Type B pancreatic cell (in vitro differentiated cells): ENCODE measurements at regions not wholly inside any gene's neighbourhood (a gene's known extent, or its start where the extent isn't known, plus 50 kb on each side); places are given as distances from the start of the nearest gene placed in this dataset.

Source experiments
- DNase-seq: peaks from one replicate; pipeline ENCODE4 v3.0.0; 2021; ENCODE audit warnings: mixed read lengths; ENCODE audit not compliant: unreplicated experiment; ENCODE audit errors: extremely low spot score
- H3K27ac Mint-ChIP-seq: 2 replicates; pipeline ENCODE4 v1.8.0; 2021; ENCODE audit warnings: mild to moderate bottlenecking, mixed read lengths
- H3K27me3 Mint-ChIP-seq: 2 replicates; pipeline ENCODE4 v1.8.0; 2021; ENCODE audit warnings: mixed read lengths
- H3K36me3 Mint-ChIP-seq: 2 replicates; pipeline ENCODE4 v1.8.0; 2021; ENCODE audit warnings: mixed read lengths
- H3K4me1 Mint-ChIP-seq: one replicate; pipeline ENCODE4 v1.8.0; 2021; ENCODE audit warnings: mixed read lengths; ENCODE audit not compliant: unreplicated experiment
- H3K4me3 Mint-ChIP-seq: 2 replicates; pipeline ENCODE4 v1.8.0; 2021; ENCODE audit warnings: mild to moderate bottlenecking, mixed read lengths
- H3K9me3 Mint-ChIP-seq: 2 replicates; pipeline ENCODE4 v1.8.0; 2021; ENCODE audit warnings: mixed read lengths
- TF ChIP-seq, protein P1 (sequence below): fragments of 200-600 bp; sonication (generic); conservative IDR thresholded peaks from 2 replicates; pipeline ENCODE4 v1.5.0; 2021; ENCODE audit warnings: antibody characterized with exemption, mild to moderate bottlenecking

DNA sequence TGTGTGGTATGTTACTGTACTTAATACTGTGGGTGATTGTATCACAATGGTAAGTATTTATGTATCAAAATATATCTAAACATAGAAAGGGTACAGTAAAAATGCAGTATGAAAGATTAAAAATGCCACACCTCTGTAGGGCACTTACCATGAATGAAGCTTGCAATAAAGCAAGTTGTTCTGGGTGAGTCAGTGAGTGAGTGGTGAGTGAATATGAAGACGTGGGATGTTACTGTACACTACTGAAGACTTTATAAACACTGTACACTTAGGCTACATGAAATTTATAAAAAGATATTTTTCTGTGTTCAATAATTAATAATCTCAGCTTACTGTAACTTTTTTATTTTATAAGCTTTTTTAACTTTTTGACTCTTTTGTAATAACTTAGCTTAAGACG is 1162.4 kb upstream of the NRXN1 start:
- no peak for DNase-seq
- TF ChIP-seq, protein P1, sequence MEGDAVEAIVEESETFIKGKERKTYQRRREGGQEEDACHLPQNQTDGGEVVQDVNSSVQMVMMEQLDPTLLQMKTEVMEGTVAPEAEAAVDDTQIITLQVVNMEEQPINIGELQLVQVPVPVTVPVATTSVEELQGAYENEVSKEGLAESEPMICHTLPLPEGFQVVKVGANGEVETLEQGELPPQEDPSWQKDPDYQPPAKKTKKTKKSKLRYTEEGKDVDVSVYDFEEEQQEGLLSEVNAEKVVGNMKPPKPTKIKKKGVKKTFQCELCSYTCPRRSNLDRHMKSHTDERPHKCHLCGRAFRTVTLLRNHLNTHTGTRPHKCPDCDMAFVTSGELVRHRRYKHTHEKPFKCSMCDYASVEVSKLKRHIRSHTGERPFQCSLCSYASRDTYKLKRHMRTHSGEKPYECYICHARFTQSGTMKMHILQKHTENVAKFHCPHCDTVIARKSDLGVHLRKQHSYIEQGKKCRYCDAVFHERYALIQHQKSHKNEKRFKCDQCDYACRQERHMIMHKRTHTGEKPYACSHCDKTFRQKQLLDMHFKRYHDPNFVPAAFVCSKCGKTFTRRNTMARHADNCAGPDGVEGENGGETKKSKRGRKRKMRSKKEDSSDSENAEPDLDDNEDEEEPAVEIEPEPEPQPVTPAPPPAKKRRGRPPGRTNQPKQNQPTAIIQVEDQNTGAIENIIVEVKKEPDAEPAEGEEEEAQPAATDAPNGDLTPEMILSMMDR = no peak
- H3K27me3 Mint-ChIP-seq = no peaks in the 10 kb centered on the region

DNA sequence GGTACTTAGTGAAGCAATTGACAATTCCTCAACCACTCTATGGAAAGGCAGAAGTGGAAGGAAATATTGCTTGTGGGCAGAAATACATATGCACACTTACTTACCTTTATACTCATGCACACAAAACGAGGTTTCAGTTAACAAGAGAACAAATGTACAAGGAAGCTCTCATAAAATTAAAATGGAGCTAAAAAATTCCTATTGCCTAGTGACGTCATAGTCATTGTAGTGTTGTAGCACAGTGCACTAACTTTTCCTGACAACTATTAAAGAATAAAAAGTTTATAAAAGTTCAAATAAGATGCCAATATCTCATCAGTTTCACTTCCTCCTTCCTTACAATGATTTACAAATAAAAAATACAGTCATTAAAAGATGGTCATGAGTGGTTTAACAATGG is 1161.9 kb upstream of the NRXN1 start:
- Mint-ChIP-seq H3K4me1 (no peaks in the 10 kb centered on the region), H3K27ac (no peak overlapping the region), H3K36me3 (no peaks in the 10 kb centered on the region), H3K9me3 (no peaks in the 10 kb centered on the region), H3K27me3 (no peaks in the 10 kb centered on the region), H3K4me3 (no peak overlapping the region)
- TF ChIP-seq, protein P1 = no peak
- DNase-seq = no peak

More for the DNA sequence above, 1162.4 kb upstream of the NRXN1 start:
- no peak overlapping the region for H3K4me3 Mint-ChIP-seq
- no peaks in the 10 kb centered on the region for H3K9me3 Mint-ChIP-seq
- H3K27ac Mint-ChIP-seq = no peak overlapping the region
- no peaks in the 10 kb centered on the region for H3K4me1 Mint-ChIP-seq
- H3K36me3 Mint-ChIP-seq = no peaks in the 10 kb centered on the region

DNA sequence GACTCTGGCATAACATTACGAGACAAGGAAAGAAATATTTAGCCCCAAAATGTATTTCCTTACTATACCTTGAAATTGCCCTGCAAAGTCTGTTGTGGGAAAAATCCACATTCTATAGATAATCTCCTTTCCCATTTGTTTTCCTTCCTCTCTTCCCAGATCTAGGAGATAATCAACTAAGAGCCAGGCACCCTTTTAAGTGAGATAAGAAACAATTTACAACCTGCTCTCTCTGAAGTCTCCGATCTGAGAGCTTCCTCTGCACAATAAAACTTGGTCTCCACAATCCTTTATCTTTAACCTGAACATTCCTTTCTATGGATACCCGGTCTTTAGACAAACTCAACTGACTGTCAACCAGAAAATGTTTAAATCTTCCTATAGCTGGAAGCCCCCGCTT is 1160.7 kb upstream of the NRXN1 start:
- TF ChIP-seq, protein P1 = no peak
- no peak for DNase-seq
- Mint-ChIP-seq H3K9me3 (no peaks in the 10 kb centered on the region), H3K4me1 (no peaks in the 10 kb centered on the region), H3K36me3 (no peaks in the 10 kb centered on the region), H3K27ac (no peak overlapping the region), H3K27me3 (no peaks in the 10 kb centered on the region), H3K4me3 (no peak overlapping the region)

DNA sequence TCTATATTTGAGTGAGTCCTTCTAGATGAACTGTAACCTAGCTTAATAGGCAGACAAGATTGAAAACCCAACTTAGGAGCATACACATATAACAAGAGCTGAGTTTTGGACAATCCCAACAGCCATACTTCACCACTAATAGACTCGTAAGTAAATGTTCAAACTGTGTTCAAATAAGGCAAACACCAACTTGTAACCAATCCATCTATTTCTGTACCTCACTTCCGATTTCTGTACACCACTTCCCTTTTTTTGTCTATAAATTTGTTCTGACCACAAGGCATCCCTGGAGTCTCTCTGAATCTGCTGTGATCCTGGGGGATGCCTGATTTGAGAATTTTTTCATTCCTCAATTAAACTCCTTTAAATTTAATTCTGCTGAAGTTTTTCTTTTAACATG is 1149.1 kb upstream of the NRXN1 start:
- Mint-ChIP-seq H3K27ac (no peak overlapping the region), H3K4me3 (no peak overlapping the region), H3K9me3 (no peaks in the 10 kb centered on the region), H3K36me3 (no peaks in the 10 kb centered on the region), H3K27me3 (no peaks in the 10 kb centered on the region), H3K4me1 (no peaks in the 10 kb centered on the region)
- TF ChIP-seq, protein P1 = no peak
- no peak for DNase-seq

DNA sequence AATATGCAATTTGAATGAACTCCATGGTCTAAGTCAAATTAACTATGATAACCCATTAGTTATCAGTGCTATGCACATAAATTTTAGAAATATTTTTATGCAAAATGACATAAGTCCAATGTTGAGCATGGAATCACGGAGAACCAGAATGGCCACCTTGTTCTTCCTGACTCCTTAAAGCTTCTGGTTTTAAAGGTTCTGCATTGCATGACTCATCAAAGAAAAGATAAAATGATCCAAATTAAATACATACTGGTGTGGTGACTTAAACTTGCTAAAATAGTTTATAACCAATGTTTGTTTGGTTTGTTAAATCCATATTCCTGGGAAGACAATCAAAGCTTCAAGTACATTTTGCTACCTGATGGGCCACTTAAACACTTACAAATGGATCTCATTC is 1146.9 kb upstream of the NRXN1 start:
- no peaks in the 10 kb centered on the region for H3K27me3 Mint-ChIP-seq
- H3K27ac Mint-ChIP-seq = no peak overlapping the region
- H3K4me3 Mint-ChIP-seq = no peak overlapping the region
- DNase-seq = no peak
- no peaks in the 10 kb centered on the region for H3K36me3 Mint-ChIP-seq
- H3K4me1 Mint-ChIP-seq = no peaks in the 10 kb centered on the region
- H3K9me3 Mint-ChIP-seq = no peaks in the 10 kb centered on the region
- TF ChIP-seq, protein P1 = no peak

DNA sequence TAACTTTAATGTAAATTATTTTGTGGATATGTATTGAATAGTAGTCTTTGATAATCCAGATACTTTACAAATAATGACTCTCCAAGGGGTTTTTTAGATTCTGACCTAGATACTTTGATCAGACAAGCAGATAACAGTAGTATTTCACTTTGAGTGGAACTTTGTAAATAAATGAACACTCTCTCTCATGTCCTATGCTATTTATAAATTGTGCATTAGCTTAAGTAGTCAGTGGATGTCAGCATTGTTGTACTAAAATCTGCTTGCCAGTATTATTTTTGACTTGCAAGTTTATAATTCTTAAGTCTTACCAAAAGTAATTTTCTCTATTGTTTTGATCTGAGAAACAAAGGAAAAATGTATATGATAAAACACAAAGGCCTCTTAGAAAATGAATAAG is 1113.1 kb upstream of the NRXN1 start:
- Mint-ChIP-seq H3K9me3 (no peaks in the 10 kb centered on the region), H3K4me1 (no peaks in the 10 kb centered on the region), H3K27me3 (no peaks in the 10 kb centered on the region), H3K36me3 (no peaks in the 10 kb centered on the region), H3K27ac (no peak overlapping the region), H3K4me3 (no peak overlapping the region)
- TF ChIP-seq, protein P1 = no peak
- DNase-seq = no peak
